DOHH2 (cell line): ENCODE measurements at regions not wholly inside any gene's neighbourhood (a gene's known extent, or its start where the extent isn't known, plus 50 kb on each side); places are given as distances from the start of the nearest gene placed in this dataset.

Source experiments
- H3F3A ChIP-seq: fragments of 200-600 bp; sonication (generic), shearing (Covaris generic); 2 replicates; pipeline ENCODE4 v1.6.0; 2016; ENCODE audit warnings: antibody characterized with exemption, mild to moderate bottlenecking; ENCODE audit not compliant: control insufficient read depth, insufficient read depth
- H3K27ac ChIP-seq: fragments of 200-600 bp; sonication (generic); 2 replicates; pipeline ENCODE4 v1.5.1; 2014; ENCODE audit warnings: low read depth, mild to moderate bottlenecking, low read length, moderate library complexity
- H3K27me3 ChIP-seq: fragments of 200-600 bp; sonication (generic); 2 replicates; pipeline ENCODE4 v1.6.1; 2014; ENCODE audit warnings: mild to moderate bottlenecking, low read length, mixed read lengths; ENCODE audit not compliant: control insufficient read depth
- H3K36me3 ChIP-seq: fragments of 200-600 bp; sonication (generic); 2 replicates; pipeline ENCODE4 v1.6.1; 2014; ENCODE audit warnings: mild to moderate bottlenecking, low read length, moderate library complexity, mixed read lengths; ENCODE audit not compliant: control insufficient read depth
- H3K4me1 ChIP-seq: fragments of 200-600 bp; sonication (generic); 2 replicates; pipeline ENCODE4 v1.6.1; 2014; ENCODE audit warnings: mild to moderate bottlenecking, low read length, mixed read lengths; ENCODE audit not compliant: control insufficient read depth
- H3K4me2 ChIP-seq: fragments of 200-600 bp; sonication (generic); 2 replicates; pipeline ENCODE4 v1.6.0; 2014; ENCODE audit warnings: mild to moderate bottlenecking, low read length, moderate library complexity
- H3K4me3 ChIP-seq: fragments of 200-600 bp; sonication (generic); 2 replicates; pipeline ENCODE4 v1.5.1; 2014; ENCODE audit warnings: mild to moderate bottlenecking, low read length, mixed read lengths
- H3K79me2 ChIP-seq: fragments of 200-600 bp; sonication (generic); 2 replicates; pipeline ENCODE4 v1.6.1; 2014; ENCODE audit warnings: mild to moderate bottlenecking, low read length, mixed read lengths; ENCODE audit not compliant: control insufficient read depth
- H3K9me2 ChIP-seq: fragments of 200-600 bp; sonication (generic); replicated peaks from 2 replicates; pipeline ENCODE4 v1.6.1; 2014; ENCODE audit warnings: mild to moderate bottlenecking, low read length, mixed read lengths; ENCODE audit not compliant: control insufficient read depth
- H3K9me3 ChIP-seq: fragments of 200-600 bp; sonication (generic); 2 replicates; pipeline ENCODE4 v1.6.1; 2014; ENCODE audit warnings: antibody characterized with exemption, low read length, mixed read lengths; ENCODE audit not compliant: control insufficient read depth, insufficient read depth
- H4K20me1 ChIP-seq: fragments of 200-600 bp; sonication (generic); 2 replicates; pipeline ENCODE4 v1.6.0; 2014; ENCODE audit warnings: low read depth, mild to moderate bottlenecking, antibody characterized with exemption, low read length, moderate library complexity; ENCODE audit not compliant: control insufficient read depth, insufficient read depth
- EZH2phosphoT487 ChIP-seq: fragments of 200-600 bp; sonication (generic); IDR thresholded peaks from 2 replicates; pipeline ENCODE4 v1.6.1; 2017; ENCODE audit warnings: borderline replicate concordance, mild to moderate bottlenecking, antibody characterized with exemption, low read length, moderate library complexity, mixed read lengths
- TF ChIP-seq, protein P1 (sequence below): fragments of 200-600 bp; sonication (generic); IDR thresholded peaks from one replicate; pipeline ENCODE4 v1.5.1; 2014; ENCODE audit warnings: antibody characterized with exemption, mild to moderate bottlenecking, low read depth, low read length; ENCODE audit not compliant: poor library complexity, severe bottlenecking

DNA sequence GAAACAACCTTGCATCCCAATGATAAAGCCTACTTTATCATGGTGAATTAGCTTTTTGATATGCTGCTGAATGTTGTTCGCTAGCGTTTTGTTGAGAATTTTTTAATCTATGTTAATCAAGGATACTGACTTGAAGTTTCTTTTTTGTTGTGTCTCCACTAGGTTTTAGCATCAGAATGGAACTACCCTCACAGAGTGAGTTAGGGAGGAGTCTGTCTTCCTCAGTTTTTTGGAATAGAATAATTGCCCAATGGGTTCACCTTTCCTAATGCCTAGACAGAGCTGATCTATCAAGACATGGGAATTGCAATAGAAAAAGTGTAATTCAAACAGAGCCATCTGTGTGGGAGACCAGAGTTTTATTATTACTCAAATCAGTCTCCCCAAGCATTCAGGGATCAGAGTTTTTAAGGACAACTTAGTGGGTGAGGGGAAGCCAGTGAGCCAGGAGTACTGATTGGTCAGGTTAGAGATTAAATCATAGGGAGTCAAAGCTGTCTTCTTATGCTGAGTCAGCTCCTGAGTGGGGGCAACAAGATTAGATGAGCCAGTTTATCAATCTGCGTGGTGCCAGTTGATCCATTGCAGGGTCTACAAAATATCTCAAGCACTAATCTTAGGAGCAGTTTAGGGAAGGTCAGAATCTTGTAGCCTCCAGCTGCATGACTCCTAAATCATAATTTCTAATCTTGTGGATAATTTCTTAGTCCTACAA, 237.4 kb upstream of the PPP2R3A start:
- TF ChIP-seq EZH2phosphoT487 = no peak
- TF ChIP-seq, protein P1, sequence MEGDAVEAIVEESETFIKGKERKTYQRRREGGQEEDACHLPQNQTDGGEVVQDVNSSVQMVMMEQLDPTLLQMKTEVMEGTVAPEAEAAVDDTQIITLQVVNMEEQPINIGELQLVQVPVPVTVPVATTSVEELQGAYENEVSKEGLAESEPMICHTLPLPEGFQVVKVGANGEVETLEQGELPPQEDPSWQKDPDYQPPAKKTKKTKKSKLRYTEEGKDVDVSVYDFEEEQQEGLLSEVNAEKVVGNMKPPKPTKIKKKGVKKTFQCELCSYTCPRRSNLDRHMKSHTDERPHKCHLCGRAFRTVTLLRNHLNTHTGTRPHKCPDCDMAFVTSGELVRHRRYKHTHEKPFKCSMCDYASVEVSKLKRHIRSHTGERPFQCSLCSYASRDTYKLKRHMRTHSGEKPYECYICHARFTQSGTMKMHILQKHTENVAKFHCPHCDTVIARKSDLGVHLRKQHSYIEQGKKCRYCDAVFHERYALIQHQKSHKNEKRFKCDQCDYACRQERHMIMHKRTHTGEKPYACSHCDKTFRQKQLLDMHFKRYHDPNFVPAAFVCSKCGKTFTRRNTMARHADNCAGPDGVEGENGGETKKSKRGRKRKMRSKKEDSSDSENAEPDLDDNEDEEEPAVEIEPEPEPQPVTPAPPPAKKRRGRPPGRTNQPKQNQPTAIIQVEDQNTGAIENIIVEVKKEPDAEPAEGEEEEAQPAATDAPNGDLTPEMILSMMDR = no peak
- H3K9me3 ChIP-seq = no peaks in the 10 kb centered on the region

DNA sequence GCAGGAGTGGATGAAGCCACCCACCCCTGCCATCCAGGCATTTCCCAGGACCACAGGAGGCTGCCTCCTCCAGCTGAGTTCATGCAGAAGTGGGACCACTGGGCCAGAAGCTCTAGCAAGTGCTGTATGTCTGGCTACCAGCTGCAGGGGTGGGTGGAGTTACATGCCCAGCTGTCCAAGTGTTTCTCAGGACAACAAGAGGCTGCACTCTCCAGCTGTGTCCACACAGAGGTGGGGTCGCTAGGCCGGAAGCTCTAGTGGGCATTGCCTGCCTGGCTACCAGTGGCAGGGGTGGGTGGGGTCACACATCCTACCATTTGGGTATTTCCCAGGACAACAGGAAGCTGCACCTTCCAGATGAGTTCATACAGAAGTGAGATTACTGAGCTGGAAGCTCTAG, 234.0 kb upstream of the PPP2R3A start:
- TF ChIP-seq, protein P1 = no peak
- TF ChIP-seq EZH2phosphoT487 = no peak
- Histone ChIP-seq H3K4me3 (no peak overlapping the region), H3K4me1 (no peaks in the 10 kb centered on the region), H3K79me2 (no peaks in the 10 kb centered on the region), H3F3A (no peaks in the 10 kb centered on the region), H3K27me3 (no peaks in the 10 kb centered on the region), H3K9me2 (no peaks in the 10 kb centered on the region), H4K20me1 (no peaks in the 10 kb centered on the region), H3K36me3 (no peaks in the 10 kb centered on the region), H3K9me3 (peaks cover 1% of the 10 kb centered on the region; the same call in 1 of the 2 replicates), H3K27ac (no peak overlapping the region), H3K4me2 (no peak overlapping the region)

More for the DNA sequence above, 237.4 kb upstream of the PPP2R3A start:
- H3K9me2 ChIP-seq = no peaks in the 10 kb centered on the region
- no peaks in the 10 kb centered on the region for H3K36me3 ChIP-seq
- no peak overlapping the region for H3K4me3 ChIP-seq
- H4K20me1 ChIP-seq = no peaks in the 10 kb centered on the region
- no peak overlapping the region for H3K27ac ChIP-seq
- no peaks in the 10 kb centered on the region for H3K79me2 ChIP-seq
- H3K4me1 ChIP-seq = no peaks in the 10 kb centered on the region
- no peak overlapping the region for H3K4me2 ChIP-seq
- H3F3A ChIP-seq = no peaks in the 10 kb centered on the region
- no peaks in the 10 kb centered on the region for H3K27me3 ChIP-seq

DNA sequence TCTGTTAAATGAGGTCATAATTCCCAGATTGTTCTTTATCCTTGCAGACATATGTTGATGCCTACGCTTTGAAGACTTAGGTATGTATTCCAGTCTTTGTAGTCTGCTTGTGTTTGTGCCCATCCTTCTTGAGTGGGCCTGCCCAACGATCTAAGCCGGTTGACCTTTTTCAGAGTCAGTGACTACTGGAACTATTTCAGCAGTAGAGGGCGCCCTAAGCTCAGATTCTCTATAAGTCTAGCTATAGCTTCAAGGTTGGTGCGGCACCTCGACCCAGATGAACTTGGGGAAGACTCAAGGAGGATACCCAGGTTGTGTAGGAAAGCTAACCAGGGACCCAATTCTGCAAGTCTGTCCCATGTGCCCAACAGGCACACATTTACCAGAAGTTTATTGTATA, 228.8 kb upstream of the PPP2R3A start:
- no peak overlapping the region for H3K27ac ChIP-seq
- no peaks in the 10 kb centered on the region for H3K4me1 ChIP-seq
- H3F3A ChIP-seq = no peaks in the 10 kb centered on the region
- no peak for TF ChIP-seq EZH2phosphoT487
- TF ChIP-seq, protein P1 = peak; percentile 78
- no peaks in the 10 kb centered on the region for H3K36me3 ChIP-seq
- no peak overlapping the region for H3K4me3 ChIP-seq
- H3K9me3 ChIP-seq = peaks cover 3% of the 10 kb centered on the region; the same call in 1 of the 2 replicates
- no peaks in the 10 kb centered on the region for H3K9me2 ChIP-seq
- no peaks in the 10 kb centered on the region for H3K79me2 ChIP-seq
- no peak overlapping the region for H3K4me2 ChIP-seq
- H4K20me1 ChIP-seq = no peaks in the 10 kb centered on the region
- H3K27me3 ChIP-seq = peaks cover 3% of the 10 kb centered on the region; the same call in 1 of the 2 replicates
